Mammary epithelial cell (primary cell): ENCODE measurements at regions not wholly inside any gene's neighbourhood (a gene's known extent, or its start where the extent isn't known, plus 50 kb on each side); places are given as distances from the start of the nearest gene placed in this dataset.

Experiments
- CTCF ChIP-seq, 2 donors: IDR thresholded peaks in 1 of 2; conservative IDR thresholded peaks in 1 of 2; 2 replicates each; pipeline ENCODE4 v1.5.1; 2011 to 2012; ENCODE audit warnings: inconsistent platforms in 2 of 2, low read length in 2 of 2, mild to moderate bottlenecking in 2 of 2, control low read depth in 1 of 2, low read depth in 1 of 2; ENCODE audit not compliant: insufficient read depth in 1 of 2; ENCODE audit errors: extremely low read depth in 1 of 2
- EZH2 ChIP-seq: IDR thresholded peaks from 2 replicates; pipeline ENCODE4 v1.6.1; 2012; ENCODE audit warnings: low read length, inconsistent platforms, borderline replicate concordance

GRCh38 chr22:26968859-26969523 lies 311.6 kb downstream of the MIAT start:
- no peak for TF ChIP-seq CTCF (conservative IDR thresholded peaks at IDR 0.05 in 1 of 2, IDR thresholded peaks at IDR 0.05 in 1 of 2; ENCODE audit: extremely low read depth in 1 of 2, insufficient read depth in 1 of 2, low read depth in 1 of 2, low read length in 2 of 2)
- TF ChIP-seq EZH2: no peak
